ENCODE measurements at regions not wholly inside any gene's neighbourhood (a gene's known extent, or its start where the extent isn't known, plus 50 kb on each side); places are given as distances from the start of the nearest gene placed in this dataset.

GRCh38 chr2:64317707-64318475, 136.1 kb upstream of the LGALSL start:
- no peak for DNase-seq (ENCODE audit: low read depth, low spot score)

- no peak for DNase-seq (ENCODE audit: low read depth, low spot score)
Measured at GRCh38 chr2:64318476-64318748, 135.6 kb upstream of the LGALSL start.

GRCh38 chr2:64319896-64320295, 134.1 kb upstream of the LGALSL start:
- DNase-seq (ENCODE audit: low read depth, low spot score): no peak

- no peak for DNase-seq (ENCODE audit: low read depth, low spot score)
Measured at GRCh38 chr2:64322433-64322832, 131.5 kb upstream of the LGALSL start.

GRCh38 chr2:64323197-64323596, 130.8 kb upstream of the LGALSL start:
- no peak for DNase-seq (ENCODE audit: low read depth, low spot score)

GRCh38 chr2:64324746-64325410, 129.1 kb upstream of the LGALSL start:
- no peak for DNase-seq (ENCODE audit: low read depth, low spot score)

- no peak for DNase-seq (ENCODE audit: low read depth, low spot score)
Measured at GRCh38 chr2:64325477-64325851, 128.5 kb upstream of the LGALSL start.

GRCh38 chr2:64325852-64326577, 127.9 kb upstream of the LGALSL start:
- no peak for DNase-seq (ENCODE audit: low read depth, low spot score)

GRCh38 chr2:64326578-64327050, 127.3 kb upstream of the LGALSL start:
- no peak for DNase-seq (ENCODE audit: low read depth, low spot score)

- DNase-seq (ENCODE audit: low read depth, low spot score): no peak
Measured at GRCh38 chr2:64327129-64327509, 126.8 kb upstream of the LGALSL start.

GRCh38 chr2:64327510-64328414, 126.2 kb upstream of the LGALSL start:
- no peak for DNase-seq (ENCODE audit: low read depth, low spot score)

GRCh38 chr2:64328415-64328722, 125.6 kb upstream of the LGALSL start:
- no peak for DNase-seq (ENCODE audit: low read depth, low spot score)

GRCh38 chr2:64328756-64329155, 125.2 kb upstream of the LGALSL start:
- DNase-seq (ENCODE audit: low read depth, low spot score): no peak

GRCh38 chr2:64329848-64330247, 124.1 kb upstream of the LGALSL start:
- DNase-seq (ENCODE audit: low read depth, low spot score): no peak

- DNase-seq (ENCODE audit: low read depth, low spot score): peak; percentile 47
Measured at GRCh38 chr2:64330281-64331113, 123.5 kb upstream of the LGALSL start.

GRCh38 chr2:64331114-64331645, 122.8 kb upstream of the LGALSL start:
- no peak for DNase-seq (ENCODE audit: low read depth, low spot score)

GRCh38 chr2:64331849-64332699, 121.9 kb upstream of the LGALSL start:
- DNase-seq (ENCODE audit: low read depth, low spot score): no peak

GRCh38 chr2:64336171-64336570, 117.8 kb upstream of the LGALSL start:
- DNase-seq (ENCODE audit: low read depth, low spot score): no peak

GRCh38 chr2:64337314-64337713, 116.6 kb upstream of the LGALSL start:
- DNase-seq (ENCODE audit: low read depth, low spot score): no peak

GRCh38 chr2:64338108-64338507, 115.9 kb upstream of the LGALSL start:
- DNase-seq (ENCODE audit: low read depth, low spot score): no peak
